ENCODE measurements at regions not wholly inside any gene's neighbourhood (a gene's known extent, or its start where the extent isn't known, plus 50 kb on each side); places are given as distances from the start of the nearest gene placed in this dataset.

- DNase-seq: no peak
Measured at GRCh38 chr3:74564560-74564959, 49.9 kb downstream of the CNTN3 start.

- no peak for DNase-seq
Measured at GRCh38 chr3:74562558-74563269, 51.7 kb downstream of the CNTN3 start.

- DNase-seq: no peak
Measured at GRCh38 chr3:74561881-74562280, 52.6 kb downstream of the CNTN3 start.

- no peak for DNase-seq
Measured at GRCh38 chr3:74559261-74559660, 55.2 kb downstream of the CNTN3 start.

- DNase-seq: no peak
Measured at GRCh38 chr3:74550686-74551085, 63.8 kb downstream of the CNTN3 start.

- no peak for DNase-seq
Measured at GRCh38 chr3:74546426-74546825, 68.0 kb downstream of the CNTN3 start.

GRCh38 chr3:74542441-74542840 lies 72.0 kb downstream of the CNTN3 start:
- DNase-seq: no peak

- DNase-seq: no peak
Measured at GRCh38 chr3:74539876-74540275, 74.6 kb downstream of the CNTN3 start.

- DNase-seq: no peak
Measured at GRCh38 chr3:74538669-74539068, 75.8 kb downstream of the CNTN3 start.

- DNase-seq: no peak
Measured at GRCh38 chr3:74537857-74538256, 76.6 kb downstream of the CNTN3 start.

- no peak for DNase-seq
Measured at GRCh38 chr3:74537164-74537563, 77.3 kb downstream of the CNTN3 start.

GRCh38 chr3:74535281-74535680 lies 79.2 kb downstream of the CNTN3 start:
- no peak for DNase-seq

GRCh38 chr3:74534611-74535010 lies 79.8 kb downstream of the CNTN3 start:
- DNase-seq: no peak

GRCh38 chr3:74532446-74532845 lies 82.0 kb downstream of the CNTN3 start:
- no peak for DNase-seq

GRCh38 chr3:74531491-74531890 lies 83.0 kb downstream of the CNTN3 start:
- no peak for DNase-seq

- no peak for DNase-seq
Measured at GRCh38 chr3:74529145-74529544, 85.3 kb downstream of the CNTN3 start.

GRCh38 chr3:74527566-74527965 lies 86.9 kb downstream of the CNTN3 start:
- DNase-seq: no peak

GRCh38 chr3:74523811-74524210 lies 90.6 kb downstream of the CNTN3 start:
- DNase-seq: no peak

- no peak for DNase-seq
Measured at GRCh38 chr3:74520895-74521294, 93.6 kb downstream of the CNTN3 start.

- DNase-seq: no peak
Measured at GRCh38 chr3:74518610-74519009, 95.8 kb downstream of the CNTN3 start.

- no peak for DNase-seq
Measured at GRCh38 chr3:74516019-74516418, 98.4 kb downstream of the CNTN3 start.

GRCh38 chr3:74515451-74515850 lies 99.0 kb downstream of the CNTN3 start:
- DNase-seq: no peak

- no peak for DNase-seq
Measured at GRCh38 chr3:74511078-74511477, 103.4 kb downstream of the CNTN3 start.

GRCh38 chr3:74510261-74510818 lies 104.1 kb downstream of the CNTN3 start:
- no peak for DNase-seq

- no peak for DNase-seq
Measured at GRCh38 chr3:74507691-74508090, 106.8 kb downstream of the CNTN3 start.
